Memory B cell (primary cell): ENCODE measurements at regions not wholly inside any gene's neighbourhood (a gene's known extent, or its start where the extent isn't known, plus 50 kb on each side); places are given as distances from the start of the nearest gene placed in this dataset.
A peak's percentile ranks its signal among the peaks of the same experiment; 100 is the strongest.

Experiments
- ATAC-seq: fragments of 150-1000 bp; cut with Tn5 transposase; 2 replicates; pipeline ENCODE4 v1.10.0; 2021; ENCODE audit warnings: low read depth, mild to moderate bottlenecking, moderate library complexity
- DNase-seq, 2 donors: peaks; one replicate each; pipeline ENCODE4 v3.0.0; 2022; ENCODE audit warnings: low spot score in 2 of 2
- H3K27ac Mint-ChIP-seq: one replicate; pipeline ENCODE4 v1.8.0; 2022; ENCODE audit warnings: mild to moderate bottlenecking, moderate library complexity, mixed read lengths
- H3K27me3 Mint-ChIP-seq: one replicate; pipeline ENCODE4 v1.8.0; 2022; ENCODE audit warnings: mixed read lengths
- H3K36me3 Mint-ChIP-seq: one replicate; pipeline ENCODE4 v1.8.0; 2022; ENCODE audit warnings: mild to moderate bottlenecking, mixed read lengths
- H3K4me1 Mint-ChIP-seq: one replicate; pipeline ENCODE4 v1.8.0; 2022; ENCODE audit warnings: mixed read lengths
- H3K4me3 Mint-ChIP-seq: one replicate; pipeline ENCODE4 v1.8.0; 2022; ENCODE audit warnings: mild to moderate bottlenecking, moderate library complexity, mixed read lengths
- H3K9me3 Mint-ChIP-seq: one replicate; pipeline ENCODE4 v1.8.0; 2022; ENCODE audit warnings: mixed read lengths

DNA sequence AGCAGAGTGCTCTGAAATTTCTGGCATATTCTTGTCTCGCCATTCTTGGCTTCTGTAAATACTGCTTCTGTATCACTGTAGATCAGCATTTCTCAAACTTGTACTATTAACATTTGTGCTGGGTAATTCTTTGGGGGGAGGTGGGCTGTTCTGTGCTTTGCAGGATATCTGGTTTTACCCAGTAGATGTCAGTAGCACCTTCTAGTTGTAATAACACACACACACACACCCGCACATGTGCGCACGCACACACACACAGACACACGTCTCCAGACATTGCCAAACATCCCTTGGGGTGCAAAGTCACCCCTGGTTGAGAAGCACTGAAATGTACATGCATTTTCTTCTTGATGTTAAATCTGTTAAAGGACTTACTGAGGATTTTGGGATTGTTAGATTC is 304.1 kb downstream of the MAT2B start:
- no peaks in the 10 kb centered on the region for H3K36me3 Mint-ChIP-seq
- H3K27me3 Mint-ChIP-seq = no peaks in the 10 kb centered on the region
- H3K4me3 Mint-ChIP-seq = no peak overlapping the region
- ATAC-seq = peak; percentile 62
- H3K9me3 Mint-ChIP-seq = no peaks in the 10 kb centered on the region
- no peak for DNase-seq
- H3K4me1 Mint-ChIP-seq = peaks cover 14% of the 10 kb centered on the region
- no peak overlapping the region for H3K27ac Mint-ChIP-seq

DNA sequence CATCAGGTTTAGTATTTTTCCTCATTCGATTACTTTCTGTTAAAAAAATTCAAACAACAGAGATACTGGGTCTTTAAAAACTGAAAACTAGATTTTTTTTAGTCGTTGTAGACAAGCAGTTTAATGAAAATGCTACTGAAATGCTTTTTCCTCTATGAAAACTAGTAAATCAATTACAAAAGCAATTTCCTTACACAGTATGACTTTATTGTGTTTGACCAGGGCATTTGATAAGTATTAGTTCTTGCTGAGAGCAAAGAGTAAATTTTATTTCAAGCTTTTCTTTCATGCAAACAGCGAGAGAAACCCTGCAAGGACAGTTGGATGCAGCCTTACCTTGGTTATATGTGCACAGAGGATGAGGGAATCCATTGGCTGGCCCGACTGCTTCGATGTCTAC is 308.5 kb downstream of the MAT2B start:
- Mint-ChIP-seq H3K27ac (no peak overlapping the region), H3K27me3 (no peaks in the 10 kb centered on the region), H3K36me3 (peaks cover 6% of the 10 kb centered on the region), H3K9me3 (peaks cover 11% of the 10 kb centered on the region), H3K4me3 (no peak overlapping the region), H3K4me1 (peaks cover 17% of the 10 kb centered on the region)
- DNase-seq = no peak
- ATAC-seq = no peak

DNA sequence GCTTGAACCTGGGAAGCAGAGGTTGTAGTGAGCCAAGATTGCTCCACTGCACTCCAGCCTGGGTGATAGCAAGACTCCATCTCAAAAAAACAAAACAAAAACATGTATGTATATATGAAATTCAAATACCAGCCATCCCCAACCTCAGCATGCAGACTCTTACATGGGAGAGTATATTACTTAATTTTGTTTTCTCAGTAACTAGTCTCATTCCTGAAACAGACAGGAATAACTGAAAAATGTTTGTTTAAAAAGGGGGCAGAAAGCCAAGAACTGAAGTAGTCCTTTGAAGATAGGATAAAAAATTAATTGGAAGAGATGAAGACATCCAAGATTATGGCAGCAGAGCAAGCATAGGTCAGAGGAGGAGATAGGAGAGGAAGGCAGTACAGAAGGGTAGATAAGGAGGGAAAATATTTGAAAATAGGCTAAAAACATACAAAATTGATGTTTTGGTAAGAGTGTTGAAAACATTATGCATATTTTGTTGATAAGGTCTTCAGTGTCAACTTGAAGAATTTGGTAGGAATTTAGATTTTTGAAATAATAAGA is 309.9 kb downstream of the MAT2B start:
- H3K4me1 Mint-ChIP-seq = peaks cover 8% of the 10 kb centered on the region
- H3K9me3 Mint-ChIP-seq = peaks cover 17% of the 10 kb centered on the region
- no peak for DNase-seq
- ATAC-seq = no peak
- H3K4me3 Mint-ChIP-seq = no peak overlapping the region
- H3K27me3 Mint-ChIP-seq = no peaks in the 10 kb centered on the region
- H3K36me3 Mint-ChIP-seq = peaks cover 6% of the 10 kb centered on the region
- no peak overlapping the region for H3K27ac Mint-ChIP-seq

- H3K27ac Mint-ChIP-seq = no peak overlapping the region
- H3K36me3 Mint-ChIP-seq = peaks cover 13% of the 10 kb centered on the region
- no peaks in the 10 kb centered on the region for H3K27me3 Mint-ChIP-seq
- no peak overlapping the region for H3K4me3 Mint-ChIP-seq
- ATAC-seq (no peak), DNase-seq (no peak)
- H3K9me3 Mint-ChIP-seq = peaks cover 24% of the 10 kb centered on the region
- H3K4me1 Mint-ChIP-seq = peaks cover 7% of the 10 kb centered on the region
Measured at GRCh38 chr5:163821142-163821541, 315.7 kb downstream of the MAT2B start.

GRCh38 chr5:163822548-163822947 is 317.1 kb downstream of the MAT2B start:
- Mint-ChIP-seq H3K36me3 (peaks cover 13% of the 10 kb centered on the region), H3K4me3 (no peak overlapping the region), H3K4me1 (peaks cover 7% of the 10 kb centered on the region), H3K27me3 (no peaks in the 10 kb centered on the region), H3K9me3 (peaks cover 22% of the 10 kb centered on the region), H3K27ac (no peak overlapping the region)
- ATAC-seq (no peak), DNase-seq (no peak)

DNA sequence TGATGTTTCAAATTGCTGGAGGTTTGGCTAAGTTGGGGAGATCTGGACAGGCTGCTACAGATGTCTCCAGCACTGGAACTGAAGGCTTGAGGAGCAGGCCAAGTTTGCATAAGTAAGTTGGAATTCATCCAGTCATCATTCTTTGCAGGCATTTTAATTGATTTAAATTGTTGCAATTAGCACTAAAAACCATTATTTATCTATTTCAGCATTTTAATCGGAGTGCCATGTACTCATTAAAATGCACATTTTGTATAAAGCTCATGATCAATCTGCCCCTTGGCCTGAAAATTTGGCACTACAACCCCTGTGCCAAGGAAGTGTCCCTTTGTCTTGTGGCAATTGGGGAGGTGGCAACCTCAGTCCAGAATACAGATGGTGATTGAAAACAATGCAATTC is 320.2 kb downstream of the MAT2B start:
- ATAC-seq = no peak
- peaks cover 21% of the 10 kb centered on the region for H3K4me1 Mint-ChIP-seq
- H3K27me3 Mint-ChIP-seq = no peaks in the 10 kb centered on the region
- no peak overlapping the region for H3K4me3 Mint-ChIP-seq
- H3K9me3 Mint-ChIP-seq = peaks cover 6% of the 10 kb centered on the region
- peaks cover 4% of the 10 kb centered on the region for H3K36me3 Mint-ChIP-seq
- H3K27ac Mint-ChIP-seq = no peak overlapping the region
- no peak for DNase-seq

- Mint-ChIP-seq H3K4me3 (no peak overlapping the region), H3K27me3 (no peaks in the 10 kb centered on the region), H3K36me3 (peaks cover under 1% of the 10 kb centered on the region), H3K27ac (no peak overlapping the region), H3K4me1 (peaks cover 21% of the 10 kb centered on the region), H3K9me3 (peaks cover 2% of the 10 kb centered on the region)
- ATAC-seq (no peak), DNase-seq (no peak)
Measured at GRCh38 chr5:163826201-163826600, 320.8 kb downstream of the MAT2B start.

- H3K9me3 Mint-ChIP-seq = peaks cover 3% of the 10 kb centered on the region
- peak overlapping the region; percentile 15 for H3K4me3 Mint-ChIP-seq
- peaks cover 5% of the 10 kb centered on the region for H3K36me3 Mint-ChIP-seq
Measured at GRCh38 chr5:163832155-163832554, 326.7 kb downstream of the MAT2B start.

GRCh38 chr5:163838738-163839137 is 333.3 kb downstream of the MAT2B start:
- H3K36me3 Mint-ChIP-seq = peaks cover 6% of the 10 kb centered on the region
- H3K27ac Mint-ChIP-seq = no peak overlapping the region
- no peak for ATAC-seq
- peaks cover 3% of the 10 kb centered on the region for H3K9me3 Mint-ChIP-seq
- no peak overlapping the region for H3K4me3 Mint-ChIP-seq
- no peaks in the 10 kb centered on the region for H3K27me3 Mint-ChIP-seq
- peaks cover 9% of the 10 kb centered on the region for H3K4me1 Mint-ChIP-seq
- no peak for DNase-seq

More at GRCh38 chr5:163832155-163832554, 326.7 kb downstream of the MAT2B start:
- Mint-ChIP-seq H3K27me3 (no peaks in the 10 kb centered on the region), H3K27ac (peak overlapping the region; percentile 60), H3K4me1 (peaks cover 25% of the 10 kb centered on the region)
- DNase-seq (no peak), ATAC-seq (peak; percentile 61)

DNA sequence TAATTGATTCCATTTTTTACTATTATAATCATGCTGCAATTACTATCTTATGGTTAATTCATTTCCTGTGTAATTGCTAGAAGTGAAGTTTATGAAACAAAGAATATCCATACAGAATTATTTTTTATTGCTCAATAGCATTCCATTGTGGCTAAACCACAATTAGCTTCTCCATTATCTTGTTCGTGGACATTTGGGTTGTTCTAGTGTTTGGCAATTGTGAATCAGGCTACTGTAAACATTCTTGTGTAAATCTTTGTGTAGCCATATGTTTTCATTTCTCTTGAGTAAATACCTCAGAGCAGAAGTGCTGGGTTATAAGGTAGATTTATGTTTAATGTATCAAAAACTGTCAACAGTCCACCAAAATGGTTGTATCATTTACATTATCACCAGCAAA is 341.1 kb downstream of the MAT2B start:
- Mint-ChIP-seq H3K9me3 (peaks cover 1% of the 10 kb centered on the region), H3K4me3 (no peak overlapping the region), H3K27me3 (no peaks in the 10 kb centered on the region), H3K27ac (no peak overlapping the region), H3K4me1 (peaks cover 6% of the 10 kb centered on the region), H3K36me3 (peaks cover 1% of the 10 kb centered on the region)
- no peak for ATAC-seq
- DNase-seq = no peak

- Mint-ChIP-seq H3K27ac (no peak overlapping the region), H3K27me3 (no peaks in the 10 kb centered on the region), H3K4me3 (no peak overlapping the region), H3K9me3 (peaks cover 25% of the 10 kb centered on the region), H3K36me3 (peaks cover 15% of the 10 kb centered on the region), H3K4me1 (peaks cover 2% of the 10 kb centered on the region)
- ATAC-seq = no peak
- no peak for DNase-seq
Measured at GRCh38 chr5:163855754-163856153, 350.3 kb downstream of the MAT2B start.

GRCh38 chr5:163861670-163862069 is 356.3 kb downstream of the MAT2B start:
- Mint-ChIP-seq H3K27ac (no peak overlapping the region), H3K9me3 (peaks cover 6% of the 10 kb centered on the region), H3K4me3 (no peak overlapping the region), H3K4me1 (peaks cover 5% of the 10 kb centered on the region), H3K27me3 (peaks cover 2% of the 10 kb centered on the region), H3K36me3 (peaks cover 6% of the 10 kb centered on the region)
- no peak for DNase-seq
- ATAC-seq = no peak

- peaks cover 1% of the 10 kb centered on the region for H3K36me3 Mint-ChIP-seq
- peaks cover 2% of the 10 kb centered on the region for H3K27me3 Mint-ChIP-seq
- H3K9me3 Mint-ChIP-seq = no peaks in the 10 kb centered on the region
- no peak for ATAC-seq
- H3K4me1 Mint-ChIP-seq = peaks cover 9% of the 10 kb centered on the region
- no peak overlapping the region for H3K4me3 Mint-ChIP-seq
- no peak for DNase-seq
- no peak overlapping the region for H3K27ac Mint-ChIP-seq
Measured at GRCh38 chr5:163867324-163867723, 361.9 kb downstream of the MAT2B start.

DNA sequence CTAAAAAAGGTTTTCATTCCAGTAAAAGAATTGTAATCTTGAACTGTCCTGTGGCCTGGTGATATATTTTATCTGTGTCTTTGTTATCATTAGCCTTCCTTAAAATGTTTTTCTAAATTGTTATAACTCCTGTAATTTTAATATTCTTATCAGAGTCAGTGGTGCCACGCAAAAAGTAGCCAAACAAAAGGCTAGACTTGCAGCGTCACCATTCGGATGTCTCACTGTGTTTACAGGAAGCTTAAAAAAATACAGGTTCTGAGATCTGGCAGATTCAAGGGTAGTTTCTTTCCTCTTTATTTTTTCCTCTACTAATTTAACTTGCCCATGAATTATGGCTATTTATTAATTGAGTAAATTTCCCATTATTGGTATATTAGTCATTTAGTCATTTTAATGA is 362.3 kb downstream of the MAT2B start:
- H3K4me3 Mint-ChIP-seq = no peak overlapping the region

DNA sequence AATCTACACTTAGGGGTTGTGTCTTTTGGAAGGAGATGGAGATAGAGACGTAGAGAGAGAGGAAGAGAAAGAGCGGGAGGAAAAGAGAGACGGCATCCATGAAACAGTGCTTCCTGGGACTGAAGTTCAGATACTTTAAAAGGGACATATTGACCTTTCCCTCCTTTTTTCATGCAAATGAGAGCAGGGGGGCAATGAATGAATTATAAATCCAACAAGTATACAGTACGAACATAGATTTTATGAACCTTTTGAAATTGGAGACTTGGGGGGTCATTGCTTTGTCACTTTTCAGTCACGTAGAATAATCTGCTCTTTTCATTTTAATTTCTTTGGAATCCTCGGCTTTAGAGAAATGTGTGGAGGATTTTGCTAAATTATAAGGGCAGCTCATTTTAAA is 364.2 kb downstream of the MAT2B start:
- H3K4me1 Mint-ChIP-seq = peaks cover 13% of the 10 kb centered on the region
- peaks cover 2% of the 10 kb centered on the region for H3K27me3 Mint-ChIP-seq
- ATAC-seq = no peak
- no peak for DNase-seq
- no peaks in the 10 kb centered on the region for H3K36me3 Mint-ChIP-seq
- H3K27ac Mint-ChIP-seq = no peak overlapping the region
- H3K9me3 Mint-ChIP-seq = no peaks in the 10 kb centered on the region
- no peak overlapping the region for H3K4me3 Mint-ChIP-seq

More for the DNA sequence above, 362.3 kb downstream of the MAT2B start:
- Mint-ChIP-seq H3K4me1 (peaks cover 11% of the 10 kb centered on the region), H3K9me3 (no peaks in the 10 kb centered on the region), H3K27ac (no peak overlapping the region), H3K27me3 (peaks cover 2% of the 10 kb centered on the region), H3K36me3 (peaks cover 1% of the 10 kb centered on the region)
- ATAC-seq (no peak), DNase-seq (no peak)
